K562 (cell line): ENCODE measurements at regions not wholly inside any gene's neighbourhood (a gene's known extent, or its start where the extent isn't known, plus 50 kb on each side); places are given as distances from the start of the nearest gene placed in this dataset.

Experiments used
- ATAC-seq: fragments of 200-7000 bp; cut with Tn5 transposase; 3 replicates; pipeline ENCODE4 v1.9.1; 2020; ENCODE audit warnings: moderate library complexity
- BruUV-seq: library from RNA; stranded (reverse); fragments of 400-500 nt; replicated peaks from 2 replicates; lab custom pipeline; 2021; lab: Mats Ljungman, UMichigan
- CTCF ChIA-PET: fragments of 300-600 bp; formaldehyde crosslinking; extraction: SDS; loops from one replicate; lab custom pipeline; 2021; ENCODE audit warnings: low intra/inter-chr PET ratio; lab: Yijun Ruan, JAX
- POLR2A ChIA-PET: fragments of 300-600, 350-650 bp; sonication (Branson Sonifier 250); formaldehyde crosslinking; extraction: SDS; loops from one replicate; lab custom pipeline; 2021; ENCODE audit warnings: antibody characterized with exemption, inconsistent platforms; lab: Yijun Ruan, JAX
- DNase-seq, 4 experiments: peaks; one replicate each; pipeline versions ENCODE4 v3.0.0 to v3.0.0-alpha.2; 2011 to 2018; ENCODE audit warnings: low spot score in 3 of 4, mixed read lengths in 3 of 4; ENCODE audit errors: extremely low read depth in 1 of 4
- FAIRE-seq: peaks from 2 replicates; lab custom pipeline; 2011; peaks lifted over from hg19 to GRCh38; lab: Jason Lieb, UNC
- H2AFZ ChIP-seq: 2 replicates; pipeline ENCODE4 v1.6.0; 2011; ENCODE audit warnings: low read depth, low read length, control low read depth, inconsistent platforms
- H3K27ac ChIP-seq: fragments of 200-600 bp; 3 replicates; pipeline ENCODE4 v1.8.0; 2011; ENCODE audit warnings: low read depth, mild to moderate bottlenecking, control low read depth, inconsistent platforms, low read length, moderate library complexity, mixed read lengths; ENCODE audit errors: extremely low read depth
- H3K27me3 ChIP-seq, 2 experiments: fragments of 300-600 bp in 1 of 2; 2 replicates in 1 of 2; 3 replicates in 1 of 2; pipeline versions ENCODE4 v1.6.0 to v1.8.0; 2011; ENCODE audit warnings: inconsistent platforms in 2 of 2, low read length in 2 of 2, mild to moderate bottlenecking in 1 of 2, mixed read lengths in 1 of 2, moderate library complexity in 1 of 2; ENCODE audit not compliant: control insufficient read depth in 2 of 2, insufficient read depth in 2 of 2
- H3K36me3 ChIP-seq: fragments of 300-600 bp; 3 replicates; pipeline ENCODE4 v1.8.0; 2011; ENCODE audit warnings: mild to moderate bottlenecking, low read length, inconsistent platforms; ENCODE audit not compliant: control insufficient read depth, insufficient read depth
- H3K4me1 ChIP-seq, 2 experiments: fragments of 200-600 bp in 1 of 2; replicated peaks in 1 of 2; 2 replicates in 1 of 2; 3 replicates in 1 of 2; pipeline versions ENCODE4 v1.5.1 to v1.8.0; 2011; ENCODE audit warnings: inconsistent platforms in 2 of 2, low read length in 2 of 2, mild to moderate bottlenecking in 1 of 2, mixed read lengths in 1 of 2, moderate library complexity in 1 of 2; ENCODE audit not compliant: control insufficient read depth in 2 of 2, insufficient read depth in 2 of 2
- H3K4me2 ChIP-seq: 2 replicates; pipeline ENCODE4 v1.6.1; 2011; ENCODE audit warnings: low read length, control low read depth, inconsistent platforms, mixed read lengths; ENCODE audit not compliant: insufficient read depth
- H3K4me3 ChIP-seq: fragments of 200-600 bp; sonication (generic), shearing (Covaris generic); 2 replicates; pipeline ENCODE4 v1.5.1; 2016; ENCODE audit warnings: control low read depth, inconsistent platforms
- H3K79me2 ChIP-seq: fragments of 200-600 bp; 3 replicates; pipeline ENCODE4 v1.8.0; 2011; ENCODE audit warnings: low read length, inconsistent platforms; ENCODE audit not compliant: control insufficient read depth, insufficient read depth
- H3K9ac ChIP-seq, 2 experiments: 2 replicates each; pipeline versions ENCODE4 v1.6.0 to v1.6.1; 2011; ENCODE audit warnings: low read depth in 2 of 2, low read length in 2 of 2, control low read depth in 1 of 2, inconsistent platforms in 1 of 2, mild to moderate bottlenecking in 1 of 2, mixed read lengths in 1 of 2; ENCODE audit not compliant: insufficient read depth in 1 of 2
- H3K9me1 ChIP-seq: one replicate; pipeline ENCODE4 v1.6.0; 2011; ENCODE audit warnings: inconsistent platforms, mild to moderate bottlenecking, low read length, moderate library complexity; ENCODE audit not compliant: control insufficient read depth, insufficient read depth
- H3K9me3 ChIP-seq: replicated peaks from 2 replicates; pipeline ENCODE4 v1.5.1; 2011; ENCODE audit warnings: low read depth, low read length, inconsistent platforms; ENCODE audit not compliant: control insufficient read depth, insufficient read depth
- H4K20me1 ChIP-seq: replicated peaks from 2 replicates; pipeline ENCODE4 v1.6.1; 2011; ENCODE audit warnings: low read length, inconsistent platforms, mixed read lengths; ENCODE audit not compliant: control insufficient read depth, insufficient read depth
- ARID3B ChIP-seq: fragments of 250-450 bp; sonication (Bioruptor Pico); IDR thresholded peaks from 2 replicates; pipeline ENCODE4 v1.4.0; 2020; ENCODE audit warnings: borderline replicate concordance
- ATF1 ChIP-seq, 2 experiments: fragments of 450-650 bp in 1 of 2; IDR thresholded peaks; 2 replicates each; pipeline ENCODE4 v1.6.1; 2016; ENCODE audit warnings: missing compliant biosample characterization in 1 of 2, missing genetic modification characterization in 1 of 2
- CBX3 ChIP-seq, 2 experiments: IDR thresholded peaks; 1 replicate in 1 of 2; 2 replicates in 1 of 2; pipeline ENCODE4 v1.6.1; 2012; ENCODE audit warnings: inconsistent platforms in 2 of 2, low read length in 2 of 2, borderline replicate concordance in 1 of 2, control low read depth in 1 of 2
- CHD1 ChIP-seq: fragments of 200-600 bp; sonication (generic); IDR thresholded peaks from one replicate; pipeline ENCODE4 v1.6.1; 2012; ENCODE audit warnings: mild to moderate bottlenecking, moderate library complexity, low read length, inconsistent platforms
- ELK1 ChIP-seq: sonication (generic); formaldehyde crosslinking; IDR thresholded peaks from 2 replicates; pipeline ENCODE4 v1.8.1; 2022; ENCODE audit warnings: missing genetic modification reagents
- GABPA ChIP-seq: fragments of 200-800 bp; sonication (Bioruptor generic); conservative IDR thresholded peaks from 2 replicates; pipeline ENCODE4 v1.6.1; 2016; ENCODE audit warnings: low read depth, missing genetic modification characterization, missing compliant biosample characterization
- GMEB1 ChIP-seq: fragments of 250-450 bp; sonication (Bioruptor Pico); IDR thresholded peaks from 2 replicates; pipeline ENCODE4 v1.4.0; 2020; ENCODE audit warnings: mild to moderate bottlenecking
- HLTF ChIP-seq: fragments of 450-650 bp; IDR thresholded peaks from 2 replicates; pipeline ENCODE4 v1.6.1; 2016
- L3MBTL2 ChIP-seq: fragments of 450-650 bp; IDR thresholded peaks from 2 replicates; pipeline ENCODE4 v1.6.1; 2016; ENCODE audit warnings: mild to moderate bottlenecking, moderate library complexity
- MLLT1 ChIP-seq, 2 experiments: fragments of 450-650 bp; IDR thresholded peaks; 2 replicates each; pipeline ENCODE4 v1.6.1; 2016
- NFIX ChIP-seq: fragments of 250-450 bp; sonication (Bioruptor Pico); IDR thresholded peaks from 2 replicates; pipeline ENCODE4 v1.4.0; 2020; ENCODE audit warnings: low read depth, mild to moderate bottlenecking, moderate library complexity
- NFXL1 ChIP-seq: fragments of 450-650 bp; formaldehyde crosslinking; IDR thresholded peaks from 2 replicates; pipeline ENCODE4 v1.4.0; 2021; ENCODE audit warnings: mild to moderate bottlenecking
- RBBP5 ChIP-seq: fragments of 200-600 bp; sonication (generic); IDR thresholded peaks from 2 replicates; pipeline ENCODE4 v1.6.1; 2012; ENCODE audit warnings: borderline replicate concordance, mild to moderate bottlenecking, low read length, control low read depth, inconsistent platforms; ENCODE audit not compliant: insufficient read depth, poor library complexity, severe bottlenecking
- SMAD1 ChIP-seq: fragments of 150-350 bp; IDR thresholded peaks from 2 replicates; pipeline ENCODE4 v1.6.1; 2014; ENCODE audit warnings: low read length, low read depth; ENCODE audit not compliant: partially characterized antibody
- SMARCA5 ChIP-seq: fragments of 450-650 bp; IDR thresholded peaks from 2 replicates; pipeline ENCODE4 v1.6.1; 2016
- USF2 ChIP-seq: sonication (generic); formaldehyde crosslinking; IDR thresholded peaks from 2 replicates; pipeline ENCODE4 v1.5.0; 2020; ENCODE audit warnings: missing genetic modification reagents
- ZNF311 ChIP-seq: fragments of 250-450 bp; sonication (Bioruptor Pico); IDR thresholded peaks from 2 replicates; pipeline ENCODE4 v1.4.0; 2020; ENCODE audit warnings: mild to moderate bottlenecking, moderate library complexity
- ZNF324 ChIP-seq: fragments of 250-450 bp; sonication (Bioruptor Pico); IDR thresholded peaks from 2 replicates; pipeline ENCODE4 v1.4.0; 2020; ENCODE audit warnings: mild to moderate bottlenecking
- ZNF354B ChIP-seq: fragments of 250-450 bp; sonication (Bioruptor Pico); IDR thresholded peaks from 2 replicates; pipeline ENCODE4 v1.4.0; 2020
- in situ Hi-C: fragments of 300-500 bp; cut with MboI; formaldehyde crosslinking; loops from 4 replicates; pipeline ENCODE4 v1.15.0; 2018; ENCODE audit warnings: inconsistent platforms, mixed read lengths
- intact Hi-C: fragments of 100-400 bp; cut with micrococcal nuclease; formaldehyde crosslinking; loops from 2 replicates; pipeline ENCODE4 v1.14.2; 2022

- no peak for ATAC-seq
- Histone ChIP-seq H4K20me1 (no peaks in the 10 kb centered on the region), H3K9me3 (peaks cover 2% of the 10 kb centered on the region), H3K27ac (no peak overlapping the region), H3K4me1 (0 out of 5 replicates have a peak, but pooled peaks cover 0 to 3% of the 10 kb centered on the region in 2 experiments), H3K9ac (no peak overlapping the region), H3K79me2 (no peaks in the 10 kb centered on the region), H3K36me3 (no peaks in the 10 kb centered on the region), H3K4me2 (no peak overlapping the region), H3K4me3 (no peak overlapping the region), H3K9me1 (no peaks in the 10 kb centered on the region), H2AFZ (no peak overlapping the region), H3K27me3 (no peaks in the 10 kb centered on the region; a peak in 1 of 5 replicates)
- DNase-seq, result no peak
- in situ Hi-C loops, result no loop called here
- intact Hi-C loops, result no loop called here
- no peak for FAIRE-seq
- ChIA-PET CTCF (no interaction called here), POLR2A (no interaction called here)
- BruUV-seq, result no TSS peak
- TF ChIP-seq CHD1, result no peak
- peak; percentile 84 for TF ChIP-seq ZNF354B (CRISPR knock-in tag)
- no peak for TF ChIP-seq GMEB1 (CRISPR knock-in tag)
- TF ChIP-seq ELK1, result no peak
- TF ChIP-seq SMAD1, result no peak
- TF ChIP-seq SMARCA5, result no peak
- TF ChIP-seq NFIX (CRISPR knock-in tag), result no peak
- TF ChIP-seq RBBP5, result no peak
- no peak for TF ChIP-seq L3MBTL2
- TF ChIP-seq NFXL1 (CRISPR knock-in tag), result no peak
- TF ChIP-seq ARID3B, result no peak
- TF ChIP-seq ZNF311 (CRISPR knock-in tag), result no peak
- TF ChIP-seq GABPA (tag), result no peak
- no peak for TF ChIP-seq ATF1 (CRISPR knock-in tag; IDR thresholded peaks at IDR 0.05)
- TF ChIP-seq ATF1 (tag; IDR thresholded peaks at IDR 0.05), result no peak
- no peak for TF ChIP-seq HLTF
- no peak for TF ChIP-seq MLLT1 (IDR thresholded peaks at IDR 0.05)
- TF ChIP-seq USF2 (CRISPR knock-in tag), result no peak
- 0 out of 3 replicates have a peak, but pooled peaks of 1 of the 2 experiments have one; percentile 24 for TF ChIP-seq CBX3 (IDR thresholded peaks at IDR 0.05; ENCODE audit: borderline replicate concordance in 1 of 2, low read length in 2 of 2)
- TF ChIP-seq ZNF324 (CRISPR knock-in tag), result no peak
These were observed 159.0 kb upstream of the LHX5 start for GRCh38 chr12:113630625-113631024.
